Cerebellar nuclear complex (tissue), 1 donor: ENCODE measurements at regions not wholly inside any gene's neighbourhood (a gene's known extent, or its start where the extent isn't known, plus 50 kb on each side); places are given as distances from the start of the nearest gene placed in this dataset.

Experiments
- DNase-seq, 2 experiments: peaks; one replicate each; lab custom pipeline; 2025; lab: John Stamatoyannopoulos, UW

DNA sequence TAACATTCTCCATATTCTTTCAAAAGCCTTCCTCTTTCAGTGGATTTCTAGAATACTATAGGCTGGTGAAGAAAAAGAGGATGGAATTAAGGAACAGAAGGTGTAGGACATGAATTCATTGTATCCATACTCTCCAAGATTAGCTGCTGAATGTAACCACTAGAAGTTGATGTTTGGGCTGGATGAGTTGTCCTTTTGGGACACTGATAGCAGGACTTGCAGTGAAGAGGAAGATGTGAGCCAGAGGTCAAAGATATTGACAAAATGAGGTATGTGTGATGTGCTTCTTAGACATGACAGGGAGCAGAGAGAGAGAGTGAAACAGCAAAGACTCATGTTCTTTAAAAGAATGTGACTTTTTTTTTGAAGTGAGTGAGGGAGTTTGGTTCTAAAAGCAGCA lies 134.3 kb upstream of the MAN1A1 start:
- DNase-seq = no peak

- no peak for DNase-seq
These were observed 133.3 kb upstream of the MAN1A1 start for GRCh38 chr6:119482850-119483285.

- no peak for DNase-seq
These were observed 132.4 kb upstream of the MAN1A1 start for GRCh38 chr6:119481976-119482375.

- no peak for DNase-seq
These were observed 131.5 kb upstream of the MAN1A1 start for GRCh38 chr6:119480961-119481497.

DNA sequence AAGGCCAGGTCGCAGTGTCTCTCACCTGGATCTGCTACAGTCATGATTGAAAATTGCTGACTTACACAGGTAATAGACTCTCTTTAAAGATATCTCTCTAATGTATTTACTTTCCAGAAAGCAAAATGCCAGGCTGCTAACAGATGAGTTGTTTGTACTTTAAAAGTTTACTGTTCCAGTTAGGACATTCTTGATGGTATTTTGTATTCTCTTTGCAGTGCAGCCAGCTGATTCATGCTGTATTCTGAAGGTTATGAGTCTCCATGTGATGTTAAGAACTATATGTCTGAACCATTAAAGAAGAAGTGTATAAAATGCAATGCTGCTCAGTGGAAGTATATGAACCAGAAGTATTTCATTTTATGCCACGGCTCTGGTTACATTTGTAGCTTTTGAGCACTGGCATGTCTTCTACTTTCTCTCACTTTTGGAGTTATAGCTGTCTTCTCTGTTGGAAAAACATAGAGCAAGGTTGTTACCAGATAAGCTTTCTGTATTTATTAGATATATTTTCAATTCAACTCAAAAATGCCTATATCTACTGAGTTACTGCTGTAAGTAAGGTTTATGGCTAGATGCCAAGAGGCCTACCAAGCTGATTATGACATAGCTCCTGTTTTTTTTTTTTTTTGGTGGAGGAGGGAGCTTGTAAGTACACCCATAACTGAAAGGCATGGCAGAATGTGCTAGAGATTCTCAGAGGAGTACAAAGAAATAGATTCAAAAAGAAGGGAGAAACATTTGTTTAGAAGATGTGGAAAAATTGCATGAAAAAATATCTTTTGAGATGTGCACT lies 130.5 kb upstream of the MAN1A1 start:
- DNase-seq = no peak

GRCh38 chr6:119476554-119476953 lies 127.0 kb upstream of the MAN1A1 start:
- DNase-seq = no peak

- no peak for DNase-seq
These were observed 126.5 kb upstream of the MAN1A1 start for GRCh38 chr6:119476024-119476423.

DNA sequence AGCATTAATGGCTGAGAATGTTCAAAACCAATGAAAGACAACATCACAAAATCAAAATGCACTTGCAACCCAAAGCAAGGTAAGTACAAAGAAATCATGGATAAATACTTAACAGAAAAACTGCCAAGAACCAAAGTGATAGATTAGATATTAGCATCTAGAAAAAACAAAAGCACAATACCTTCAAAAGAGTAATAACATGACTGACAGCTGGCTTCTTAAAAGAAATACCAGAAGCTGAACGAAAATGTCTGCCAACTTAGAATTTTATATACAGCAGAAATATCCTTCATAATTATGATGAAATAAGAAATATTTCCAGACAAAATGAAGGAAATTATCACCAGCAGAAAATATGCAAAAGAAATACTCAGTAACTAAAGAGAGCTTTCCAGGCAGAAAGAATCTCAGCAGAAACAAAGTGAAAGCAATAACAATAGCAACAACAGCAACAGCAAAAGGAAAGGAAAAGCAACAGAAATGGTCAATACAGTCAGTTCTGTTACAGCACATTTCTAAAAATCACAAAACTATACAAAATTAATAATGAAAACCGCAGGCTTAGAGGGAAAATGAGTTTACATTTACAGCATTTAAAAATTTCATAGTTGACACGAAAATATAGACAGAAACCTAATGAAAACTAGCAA lies 121.5 kb upstream of the MAN1A1 start:
- no peak for DNase-seq

- no peak for DNase-seq
These were observed 118.0 kb upstream of the MAN1A1 start for GRCh38 chr6:119467488-119468081.

DNA sequence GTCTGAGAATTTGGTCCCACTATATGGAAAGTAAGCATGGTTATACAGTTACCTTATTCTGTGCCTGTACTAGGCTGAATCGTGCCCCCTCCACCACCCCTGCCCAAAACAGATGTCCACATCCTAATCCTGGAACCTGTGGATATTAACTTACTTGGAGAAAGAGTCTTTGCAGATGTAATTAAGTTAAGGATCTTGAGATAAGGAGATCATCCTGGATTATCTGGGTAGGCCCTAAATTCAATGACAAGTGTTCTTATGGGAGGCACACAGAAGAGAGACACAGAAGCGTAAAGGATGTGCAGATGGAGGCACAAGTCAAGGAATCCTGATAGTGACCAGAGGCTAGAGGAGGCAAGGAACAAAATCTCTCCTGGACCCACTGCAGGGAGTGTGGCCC lies 116.7 kb upstream of the MAN1A1 start:
- no peak for DNase-seq

GRCh38 chr6:119463081-119463626 lies 113.6 kb upstream of the MAN1A1 start:
- no peak for DNase-seq

DNA sequence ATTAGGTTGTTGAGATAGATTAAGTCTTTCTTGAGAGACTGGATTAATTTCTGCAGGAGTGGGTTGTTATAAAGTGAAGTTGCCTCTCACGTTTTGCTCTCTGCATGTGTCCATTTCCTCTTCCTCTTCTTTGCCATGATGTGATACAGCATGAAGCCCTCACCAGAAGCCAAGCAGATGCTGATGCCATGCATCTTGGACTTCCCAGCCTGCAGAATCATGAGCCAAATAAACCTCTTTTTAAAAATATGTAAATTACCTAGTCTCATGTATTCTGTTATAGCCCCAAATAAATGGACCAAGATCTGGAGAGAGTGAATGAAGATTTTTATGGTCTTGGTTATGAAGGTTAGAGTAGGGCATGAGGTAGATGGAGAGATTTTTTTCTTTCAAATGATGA lies 111.6 kb upstream of the MAN1A1 start:
- DNase-seq = no peak

DNA sequence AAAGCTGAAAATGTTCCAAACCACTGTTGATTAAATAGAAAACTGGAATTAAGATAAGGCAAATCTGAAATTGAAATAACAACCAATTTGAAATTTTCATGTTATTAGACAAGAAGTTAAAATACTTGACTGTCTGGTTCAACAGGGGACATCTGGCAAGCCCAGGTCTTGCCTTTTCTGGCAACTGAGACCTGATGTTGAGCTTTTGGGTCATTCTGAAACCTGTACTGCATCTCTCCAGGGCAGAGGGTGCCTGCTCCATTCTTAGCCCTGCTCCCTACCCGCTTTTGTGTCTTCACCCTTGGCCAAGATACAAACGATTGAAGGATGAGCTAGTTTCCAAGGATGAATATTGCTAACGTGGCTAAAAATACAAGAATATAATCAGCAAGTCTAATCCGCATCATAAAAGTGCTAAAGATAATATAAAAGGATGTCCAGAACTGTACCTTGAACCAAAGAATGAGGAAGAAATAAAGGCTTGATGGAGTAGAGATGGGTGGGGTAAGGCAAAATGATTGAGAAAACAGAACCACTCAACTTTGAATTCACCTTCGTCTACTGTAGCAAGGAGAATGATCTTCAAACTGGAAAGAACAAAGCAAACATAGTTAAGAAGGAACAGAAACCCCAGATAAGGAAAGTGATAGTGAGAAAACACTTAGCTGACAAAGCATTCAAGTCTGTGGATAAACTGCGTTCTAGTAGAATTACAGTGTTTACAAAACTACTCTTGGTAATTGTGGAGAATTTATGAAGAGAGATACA lies 109.8 kb upstream of the MAN1A1 start:
- no peak for DNase-seq

GRCh38 chr6:119454714-119455113 lies 105.2 kb upstream of the MAN1A1 start:
- DNase-seq = no peak

DNA sequence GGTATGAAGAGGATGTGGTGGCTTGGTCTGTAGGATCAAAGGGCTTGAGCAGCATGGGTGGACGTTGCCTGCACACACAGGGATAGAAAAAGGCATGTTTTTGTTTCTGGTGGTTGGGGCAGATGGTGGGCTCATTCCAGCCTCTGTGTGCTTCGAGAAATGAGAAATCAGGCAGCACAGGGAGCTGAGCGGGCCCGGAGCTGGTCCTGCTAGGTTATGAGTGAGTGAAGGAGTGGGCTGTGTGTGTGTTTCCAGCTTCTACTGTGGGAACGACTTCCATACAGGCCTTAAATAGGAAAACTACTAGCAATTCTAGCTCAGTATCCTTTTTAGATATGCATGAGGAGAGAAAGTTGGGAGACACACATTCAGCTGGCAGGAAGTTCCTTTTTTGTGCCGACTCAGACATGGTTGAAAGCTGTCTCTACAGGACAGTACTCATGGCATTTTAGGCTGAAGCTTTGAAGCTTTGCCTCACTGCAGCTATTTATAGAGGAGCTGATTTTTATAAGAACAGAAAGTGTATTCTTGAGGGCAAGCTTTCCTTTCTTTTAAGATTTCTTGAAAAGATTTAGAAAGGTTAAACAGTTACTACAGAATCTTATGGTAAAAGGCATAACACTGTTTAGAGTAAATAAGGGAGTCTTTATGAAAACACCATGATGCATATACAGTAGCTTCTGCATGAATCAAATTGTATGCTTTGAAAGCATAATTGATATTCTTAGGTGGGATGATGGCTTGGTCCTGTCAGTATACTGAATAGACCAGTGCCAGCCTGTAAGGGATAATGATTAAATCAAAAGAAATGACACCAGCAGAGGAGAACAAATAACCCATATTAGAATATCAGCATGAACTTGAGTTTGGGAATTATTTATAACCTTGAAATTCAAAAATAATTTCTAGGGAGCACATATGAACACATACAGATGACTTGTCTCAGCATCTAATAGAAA lies 104.0 kb upstream of the MAN1A1 start:
- no peak for DNase-seq

- no peak for DNase-seq
These were observed 100.0 kb upstream of the MAN1A1 start for GRCh38 chr6:119449331-119450156.

- DNase-seq = no peak
These were observed 98.4 kb upstream of the MAN1A1 start for GRCh38 chr6:119447921-119448320.

DNA sequence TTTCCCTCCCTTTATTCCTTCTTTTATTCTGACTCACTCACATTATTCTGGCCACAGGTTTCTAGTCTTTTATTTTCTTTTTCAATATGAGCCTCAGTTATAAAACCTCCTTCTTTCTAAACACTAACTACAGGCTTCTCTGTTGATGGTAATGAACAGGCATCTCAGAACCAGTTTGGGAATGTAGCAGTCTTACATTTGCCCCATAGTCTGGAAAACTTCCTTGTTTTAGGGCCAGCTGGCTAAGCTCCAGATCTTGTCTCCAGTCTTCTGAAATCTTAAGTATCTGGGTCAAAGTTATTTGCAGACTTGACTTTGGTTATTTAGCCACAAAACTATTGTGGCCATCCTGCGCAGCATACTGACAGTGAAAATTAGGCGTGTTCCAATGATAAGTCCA lies 97.0 kb upstream of the MAN1A1 start:
- DNase-seq = no peak

- DNase-seq = no peak
These were observed 96.6 kb upstream of the MAN1A1 start for GRCh38 chr6:119446115-119446554.

DNA sequence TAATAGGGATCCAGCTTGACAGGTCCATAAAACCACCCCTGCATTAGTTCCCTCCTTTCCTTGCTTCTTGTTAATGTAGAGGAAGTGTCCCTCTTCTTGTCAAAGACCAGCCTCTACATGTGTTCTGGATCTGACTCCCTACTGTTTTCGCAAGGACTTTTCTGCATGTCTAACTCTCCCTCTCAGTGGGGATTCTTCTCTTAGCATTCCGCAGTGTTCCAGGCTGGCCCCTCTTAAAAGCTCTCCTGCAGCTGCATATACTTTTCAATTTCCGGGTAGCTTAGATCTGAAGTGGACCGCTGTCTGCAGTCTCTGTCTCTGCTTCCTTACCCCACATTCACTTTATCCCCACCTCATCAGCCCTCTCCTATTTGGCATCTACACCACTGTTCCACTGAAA lies 96.1 kb upstream of the MAN1A1 start:
- no peak for DNase-seq
